OCI-LY3 (cell line): ENCODE measurements at regions not wholly inside any gene's neighbourhood (a gene's known extent, or its start where the extent isn't known, plus 50 kb on each side); places are given as distances from the start of the nearest gene placed in this dataset.

Experiments
- EZH2phosphoT487 ChIP-seq: fragments of 200-600 bp; shearing (Covaris generic); IDR thresholded peaks from 2 replicates; pipeline ENCODE4 v1.6.1; 2018; ENCODE audit warnings: antibody characterized with exemption, mixed run types, low read depth
- TF ChIP-seq, protein P1 (sequence below): fragments of 200-600, 300-600 bp; sonication (generic); IDR thresholded peaks from 2 replicates; pipeline ENCODE4 v1.5.1; 2014; ENCODE audit warnings: antibody characterized with exemption, low read length, low read depth

DNA sequence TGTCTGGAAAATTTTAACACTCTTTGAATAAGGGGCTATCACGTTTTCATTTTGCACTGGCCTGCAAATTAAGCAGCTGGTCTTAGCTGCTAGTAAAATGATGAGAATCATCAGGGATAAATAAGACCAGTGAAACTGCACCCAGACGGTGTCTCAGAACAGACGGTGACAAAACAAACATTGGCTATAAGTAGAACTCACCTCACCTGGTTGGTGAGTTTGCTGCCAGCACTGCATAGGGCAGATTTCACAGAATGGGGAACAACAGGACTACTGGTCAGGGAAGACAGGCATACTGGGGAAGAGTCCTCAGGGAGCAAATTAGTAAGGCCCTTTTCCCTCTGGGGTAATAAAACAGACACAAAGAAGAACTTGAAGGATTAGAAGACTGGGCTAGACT lies 175.9 kb upstream of the CITED2 start:
- TF ChIP-seq, protein P1, sequence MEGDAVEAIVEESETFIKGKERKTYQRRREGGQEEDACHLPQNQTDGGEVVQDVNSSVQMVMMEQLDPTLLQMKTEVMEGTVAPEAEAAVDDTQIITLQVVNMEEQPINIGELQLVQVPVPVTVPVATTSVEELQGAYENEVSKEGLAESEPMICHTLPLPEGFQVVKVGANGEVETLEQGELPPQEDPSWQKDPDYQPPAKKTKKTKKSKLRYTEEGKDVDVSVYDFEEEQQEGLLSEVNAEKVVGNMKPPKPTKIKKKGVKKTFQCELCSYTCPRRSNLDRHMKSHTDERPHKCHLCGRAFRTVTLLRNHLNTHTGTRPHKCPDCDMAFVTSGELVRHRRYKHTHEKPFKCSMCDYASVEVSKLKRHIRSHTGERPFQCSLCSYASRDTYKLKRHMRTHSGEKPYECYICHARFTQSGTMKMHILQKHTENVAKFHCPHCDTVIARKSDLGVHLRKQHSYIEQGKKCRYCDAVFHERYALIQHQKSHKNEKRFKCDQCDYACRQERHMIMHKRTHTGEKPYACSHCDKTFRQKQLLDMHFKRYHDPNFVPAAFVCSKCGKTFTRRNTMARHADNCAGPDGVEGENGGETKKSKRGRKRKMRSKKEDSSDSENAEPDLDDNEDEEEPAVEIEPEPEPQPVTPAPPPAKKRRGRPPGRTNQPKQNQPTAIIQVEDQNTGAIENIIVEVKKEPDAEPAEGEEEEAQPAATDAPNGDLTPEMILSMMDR, result no peak
- no peak for TF ChIP-seq EZH2phosphoT487
